Astrocyte (in vitro differentiated cells and primary cell): ENCODE measurements at regions not wholly inside any gene's neighbourhood (a gene's known extent, or its start where the extent isn't known, plus 50 kb on each side); places are given as distances from the start of the nearest gene placed in this dataset.

Experiments used
- DNase-seq: peaks from one replicate; pipeline ENCODE4 v3.0.0-alpha.2; 2010; ENCODE audit warnings: low read depth
- FAIRE-seq: peaks from 2 replicates; lab custom pipeline; 2011; peaks lifted over from hg19 to GRCh38; lab: Jason Lieb, UNC
- H2AFZ ChIP-seq: 2 replicates; pipeline ENCODE4 v1.6.0; 2012; ENCODE audit warnings: low read depth, low read length, inconsistent platforms
- H3K27ac ChIP-seq: 2 replicates; pipeline ENCODE4 v1.5.1; 2011; ENCODE audit warnings: low read depth, low read length, inconsistent platforms
- H3K27me3 ChIP-seq: 2 replicates; pipeline ENCODE4 v1.6.0; 2011; ENCODE audit warnings: low read length, inconsistent platforms; ENCODE audit not compliant: insufficient read depth
- H3K36me3 ChIP-seq: 2 replicates; pipeline ENCODE4 v1.5.1; 2011; ENCODE audit warnings: low read length, inconsistent platforms; ENCODE audit not compliant: insufficient read depth
- H3K4me1 ChIP-seq: 2 replicates; pipeline ENCODE4 v1.5.1; 2011; ENCODE audit warnings: low read length, inconsistent platforms; ENCODE audit not compliant: insufficient read depth
- H3K4me2 ChIP-seq: 2 replicates; pipeline ENCODE4 v1.6.0; 2012; ENCODE audit warnings: low read length, inconsistent platforms
- H3K4me3 ChIP-seq: 2 replicates; pipeline ENCODE4 v1.5.1; 2011; ENCODE audit warnings: low read depth, mild to moderate bottlenecking, low read length, inconsistent platforms; ENCODE audit not compliant: insufficient read depth
- H3K79me2 ChIP-seq: 2 replicates; pipeline ENCODE4 v1.6.0; 2012; ENCODE audit warnings: mild to moderate bottlenecking, low read length, inconsistent platforms; ENCODE audit not compliant: insufficient read depth
- H3K9ac ChIP-seq: 2 replicates; pipeline ENCODE4 v1.6.0; 2012; ENCODE audit warnings: mild to moderate bottlenecking, low read length, inconsistent platforms
- H3K9me3 ChIP-seq: 2 replicates; pipeline ENCODE4 v1.5.1; 2012; ENCODE audit warnings: low read depth, mild to moderate bottlenecking, low read length, inconsistent platforms; ENCODE audit not compliant: insufficient read depth
- H4K20me1 ChIP-seq: 2 replicates; pipeline ENCODE4 v1.6.0; 2012; ENCODE audit warnings: low read length, inconsistent platforms; ENCODE audit not compliant: insufficient read depth
- H3K27ac Mint-ChIP-seq: one replicate; pipeline ENCODE4 v1.8.0; 2021; ENCODE audit warnings: mild to moderate bottlenecking, mixed read lengths; ENCODE audit not compliant: unreplicated experiment
- H3K27me3 Mint-ChIP-seq: one replicate; pipeline ENCODE4 v1.8.0; 2021; ENCODE audit warnings: low read depth, mixed read lengths; ENCODE audit not compliant: unreplicated experiment
- H3K36me3 Mint-ChIP-seq: one replicate; pipeline ENCODE4 v1.8.0; 2021; ENCODE audit warnings: low read depth, mixed read lengths; ENCODE audit not compliant: unreplicated experiment
- H3K4me1 Mint-ChIP-seq: one replicate; pipeline ENCODE4 v1.8.0; 2021; ENCODE audit warnings: low read depth, mixed read lengths; ENCODE audit not compliant: unreplicated experiment
- H3K4me3 Mint-ChIP-seq: one replicate; pipeline ENCODE4 v1.8.0; 2021; ENCODE audit warnings: mild to moderate bottlenecking, moderate library complexity, mixed read lengths; ENCODE audit not compliant: unreplicated experiment
- H3K9me3 Mint-ChIP-seq: one replicate; pipeline ENCODE4 v1.8.0; 2021; ENCODE audit warnings: mild to moderate bottlenecking, mixed read lengths; ENCODE audit not compliant: unreplicated experiment
- CTCF ChIP-seq: IDR thresholded peaks from 2 replicates; pipeline ENCODE4 v1.5.1; 2011; ENCODE audit warnings: low read depth, mild to moderate bottlenecking, inconsistent platforms, low read length, moderate library complexity; ENCODE audit not compliant: insufficient read depth
- EZH2 ChIP-seq: IDR thresholded peaks from 2 replicates; pipeline ENCODE4 v1.6.1; 2012; ENCODE audit warnings: mild to moderate bottlenecking, low read length, inconsistent platforms; ENCODE audit not compliant: insufficient read depth

GRCh38 chr11:80343436-80343835 lies 902.6 kb upstream of the TENM4 start:
- no peaks in the 10 kb centered on the region for H3K4me1 ChIP-seq
- no peak overlapping the region for H2AFZ ChIP-seq
- H3K4me3 ChIP-seq, result no peak overlapping the region
- H4K20me1 ChIP-seq, result no peaks in the 10 kb centered on the region
- no peaks in the 10 kb centered on the region for H3K36me3 Mint-ChIP-seq
- H3K27me3 Mint-ChIP-seq, result no peaks in the 10 kb centered on the region
- TF ChIP-seq EZH2, result no peak
- TF ChIP-seq CTCF, result no peak
- no peak for FAIRE-seq
- H3K9me3 ChIP-seq, result no peaks in the 10 kb centered on the region
- no peak for DNase-seq
- no peak overlapping the region for H3K27ac ChIP-seq
- no peaks in the 10 kb centered on the region for H3K27me3 ChIP-seq
- no peaks in the 10 kb centered on the region for H3K4me1 Mint-ChIP-seq
- H3K4me3 Mint-ChIP-seq, result no peak overlapping the region
- no peak overlapping the region for H3K27ac Mint-ChIP-seq
- no peak overlapping the region for H3K9ac ChIP-seq
- no peaks in the 10 kb centered on the region for H3K9me3 Mint-ChIP-seq
- no peaks in the 10 kb centered on the region for H3K79me2 ChIP-seq
- no peak overlapping the region for H3K4me2 ChIP-seq
- H3K36me3 ChIP-seq, result no peaks in the 10 kb centered on the region

- H3K4me3 Mint-ChIP-seq, result no peak overlapping the region
- FAIRE-seq, result no peak
- DNase-seq, result no peak
- Histone ChIP-seq H3K4me1 (no peaks in the 10 kb centered on the region), H2AFZ (no peak overlapping the region), H3K27me3 (no peaks in the 10 kb centered on the region), H3K4me2 (no peak overlapping the region), H3K79me2 (no peaks in the 10 kb centered on the region), H3K4me3 (no peak overlapping the region), H3K9me3 (no peaks in the 10 kb centered on the region), H3K36me3 (no peaks in the 10 kb centered on the region), H3K27ac (no peak overlapping the region), H3K9ac (no peak overlapping the region), H4K20me1 (no peaks in the 10 kb centered on the region)
- no peaks in the 10 kb centered on the region for H3K36me3 Mint-ChIP-seq
- H3K9me3 Mint-ChIP-seq, result no peaks in the 10 kb centered on the region
- no peaks in the 10 kb centered on the region for H3K4me1 Mint-ChIP-seq
- H3K27ac Mint-ChIP-seq, result no peak overlapping the region
- TF ChIP-seq EZH2, result no peak
- TF ChIP-seq CTCF, result no peak
- no peaks in the 10 kb centered on the region for H3K27me3 Mint-ChIP-seq
These were observed 897.4 kb upstream of the TENM4 start for GRCh38 chr11:80338231-80338630.

- no peak overlapping the region for H3K9ac ChIP-seq
- H3K27ac ChIP-seq, result no peak overlapping the region
- no peaks in the 10 kb centered on the region for H4K20me1 ChIP-seq
- no peak for DNase-seq
- no peak overlapping the region for H3K4me3 Mint-ChIP-seq
- no peak overlapping the region for H3K4me2 ChIP-seq
- H3K4me1 Mint-ChIP-seq, result peaks cover 20% of the 10 kb centered on the region
- H3K9me3 Mint-ChIP-seq, result peaks cover 6% of the 10 kb centered on the region
- peaks cover 9% of the 10 kb centered on the region for H3K4me1 ChIP-seq
- no peaks in the 10 kb centered on the region for H3K27me3 Mint-ChIP-seq
- H3K9me3 ChIP-seq, result no peaks in the 10 kb centered on the region
- no peaks in the 10 kb centered on the region for H3K79me2 ChIP-seq
- H3K36me3 Mint-ChIP-seq, result no peaks in the 10 kb centered on the region
- no peak overlapping the region for H3K27ac Mint-ChIP-seq
- no peaks in the 10 kb centered on the region for H3K36me3 ChIP-seq
- H2AFZ ChIP-seq, result no peak overlapping the region
- no peaks in the 10 kb centered on the region for H3K27me3 ChIP-seq
- no peak overlapping the region for H3K4me3 ChIP-seq
- FAIRE-seq, result no peak
- TF ChIP-seq EZH2, result no peak
- TF ChIP-seq CTCF, result no peak
These were observed 890.9 kb upstream of the TENM4 start for GRCh38 chr11:80331694-80332093.
